Activated CD4-positive, alpha-beta T cell treated with anti-CD3 and anti-CD28 coated beads, Interleukin-2, amount 50 U/mL, for 16 hours (primary cell): ENCODE measurements at regions not wholly inside any gene's neighbourhood (a gene's known extent, or its start where the extent isn't known, plus 50 kb on each side); places are given as distances from the start of the nearest gene placed in this dataset.
"Not testable (repeated sequence)": the region's sequence is repeated elsewhere in the genome, so short reads cannot be mapped to it uniquely, and the experiment has no call there.

ENCODE experiments used
- DNase-seq: peaks from one replicate; pipeline ENCODE4 v3.0.0-alpha.2; 2020

DNA sequence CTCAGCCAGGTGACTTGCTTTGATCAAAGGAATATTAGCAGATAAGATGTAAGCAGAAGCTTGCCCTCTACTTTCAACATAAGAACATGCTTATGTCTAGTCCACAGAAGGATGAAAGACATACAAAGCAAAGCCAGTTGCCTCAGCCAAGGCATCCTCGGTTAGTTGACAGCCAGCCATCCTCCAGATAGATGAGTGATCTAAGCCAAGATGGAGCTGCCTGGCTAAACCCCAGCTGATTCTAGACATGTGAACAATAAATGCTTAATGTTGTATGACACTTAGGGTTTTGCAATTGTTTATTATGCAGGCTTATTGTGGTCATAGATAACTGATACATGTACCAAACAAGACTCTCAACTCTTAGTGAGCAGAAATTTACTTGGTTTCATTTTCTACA is 157.6 kb upstream of the TMTC2 start:
- no peak for DNase-seq

DNA sequence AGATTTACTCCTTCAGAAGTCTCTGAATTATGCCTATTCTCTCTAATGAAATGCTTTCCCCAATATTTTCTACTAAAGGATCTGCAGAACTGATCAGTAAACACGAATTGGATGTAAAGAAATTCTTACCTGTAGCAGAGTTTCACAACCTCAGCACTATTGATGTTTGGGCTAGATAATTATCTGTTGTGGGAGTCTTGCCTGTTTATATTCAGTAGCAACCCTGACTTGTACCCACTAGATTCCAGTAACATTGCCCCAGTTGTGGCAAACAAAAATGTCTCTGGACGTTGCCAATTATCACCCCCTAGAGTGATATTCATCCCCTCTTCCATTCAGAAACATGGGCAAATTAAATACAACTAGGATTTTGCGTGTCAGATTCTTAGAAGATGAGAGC is 156.8 kb upstream of the TMTC2 start:
- DNase-seq, result no peak

DNA sequence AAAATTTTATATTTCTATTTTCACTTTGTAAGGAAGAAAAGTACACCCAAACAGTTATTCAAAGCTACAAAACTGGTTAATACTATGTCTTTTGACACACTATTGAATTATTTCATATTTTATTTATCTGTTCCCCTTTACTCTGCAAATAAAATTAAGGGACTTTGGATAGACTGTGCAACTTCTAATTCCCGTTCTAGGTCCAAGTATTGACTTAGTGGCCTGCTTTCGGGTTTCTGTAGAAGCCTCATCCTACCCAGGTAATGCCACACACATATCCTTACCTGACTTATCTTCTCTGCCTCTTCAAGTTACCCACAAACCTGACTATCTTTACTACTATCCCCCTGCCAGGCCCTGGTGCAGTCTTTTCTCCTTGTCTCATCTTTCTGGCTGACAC is 156.3 kb upstream of the TMTC2 start:
- DNase-seq, result no peak

DNA sequence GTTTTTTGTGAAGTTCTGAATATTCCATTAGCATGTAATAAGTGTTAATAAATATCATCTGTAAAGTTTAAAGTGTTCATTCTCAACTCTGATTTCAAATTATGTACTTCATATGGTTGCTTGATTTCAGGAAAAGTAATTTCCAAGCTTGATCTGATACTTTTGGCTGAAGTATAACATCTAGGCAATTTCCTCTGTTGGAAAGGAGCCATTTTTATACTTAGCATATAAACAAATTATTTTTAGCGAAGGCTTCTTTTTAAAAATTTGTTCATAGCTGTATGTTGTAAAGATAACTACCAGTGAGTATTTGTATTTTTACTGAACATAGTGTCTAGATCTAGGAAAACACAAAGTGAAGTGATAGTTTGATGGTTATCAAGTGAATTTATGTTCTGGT is 153.4 kb upstream of the TMTC2 start:
- no peak for DNase-seq

DNA sequence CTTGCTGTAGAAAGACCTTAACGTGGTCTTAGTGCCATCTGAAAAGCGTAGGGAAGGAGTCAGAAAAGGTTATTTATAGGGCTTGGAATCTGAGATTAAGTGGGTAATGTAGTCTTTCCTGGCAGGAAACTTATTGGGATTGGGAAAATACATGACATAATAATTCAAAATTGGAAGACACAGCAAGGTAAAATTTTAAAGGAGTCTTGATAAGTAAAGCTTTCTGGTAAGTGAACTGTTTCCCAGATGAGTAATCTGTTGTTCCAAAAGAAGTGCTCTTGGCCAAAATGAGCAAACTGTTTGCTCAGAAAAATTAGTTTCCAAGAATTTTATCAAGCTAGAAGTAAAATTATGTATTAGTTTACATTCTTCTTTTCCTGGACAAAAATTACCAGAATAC is 149.3 kb upstream of the TMTC2 start:
- no peak for DNase-seq

DNA sequence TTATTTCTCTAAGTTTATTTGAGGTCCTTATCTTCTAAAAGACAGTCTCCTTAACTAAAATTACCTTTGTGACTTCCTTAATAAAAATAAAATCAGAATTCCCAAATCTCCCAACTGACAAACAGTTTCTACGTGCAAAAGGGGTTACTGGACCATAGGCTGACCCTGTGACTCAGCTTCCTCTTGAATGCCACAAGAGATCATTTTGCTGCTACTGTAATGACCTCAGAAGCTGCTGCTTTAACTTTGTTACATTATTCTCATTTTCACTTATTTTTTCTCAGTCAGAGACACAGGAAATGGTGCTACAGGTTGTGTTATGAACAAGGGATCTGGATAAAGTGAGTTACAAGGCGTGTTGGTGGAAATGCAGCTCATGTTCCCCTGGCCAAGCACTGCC is 132.2 kb upstream of the TMTC2 start:
- peak; percentile 19 for DNase-seq

DNA sequence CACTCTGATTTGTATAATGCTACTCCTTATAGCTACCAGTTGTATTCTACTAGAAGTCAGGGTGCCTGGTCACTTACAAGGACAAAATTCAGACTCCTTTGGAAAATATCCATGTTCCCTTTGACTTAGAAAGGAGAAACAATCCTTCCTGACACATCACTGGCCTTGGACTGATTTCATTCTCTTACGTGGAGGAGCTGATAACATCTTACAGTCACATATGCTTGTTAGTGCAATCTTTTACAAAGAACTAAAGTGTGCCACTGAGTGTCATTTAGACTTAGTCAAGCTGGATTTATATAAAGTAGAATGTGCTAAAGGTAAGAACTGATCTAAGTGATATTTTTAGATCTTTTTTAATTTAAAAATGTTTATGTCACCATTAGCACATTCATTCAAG is 131.0 kb upstream of the TMTC2 start:
- no peak for DNase-seq

DNA sequence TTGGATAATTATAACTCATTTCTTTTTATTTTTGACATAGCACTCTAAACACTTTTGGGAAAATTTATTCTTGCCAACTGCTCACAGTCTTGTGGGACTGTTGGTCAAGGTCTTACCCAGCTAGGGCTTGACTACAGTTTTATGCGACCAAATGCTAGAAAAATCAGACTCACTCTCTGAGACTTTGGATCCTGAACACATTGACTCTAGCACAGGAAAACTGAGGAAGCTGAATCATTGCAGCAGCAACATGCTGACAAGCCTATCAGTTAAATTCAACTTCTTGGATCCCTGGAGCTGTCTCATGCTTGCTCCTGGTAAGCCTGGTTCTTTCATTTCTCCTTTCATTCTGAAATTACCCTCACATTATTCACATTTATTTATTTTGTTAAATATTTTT is 120.7 kb upstream of the TMTC2 start:
- no peak for DNase-seq

DNA sequence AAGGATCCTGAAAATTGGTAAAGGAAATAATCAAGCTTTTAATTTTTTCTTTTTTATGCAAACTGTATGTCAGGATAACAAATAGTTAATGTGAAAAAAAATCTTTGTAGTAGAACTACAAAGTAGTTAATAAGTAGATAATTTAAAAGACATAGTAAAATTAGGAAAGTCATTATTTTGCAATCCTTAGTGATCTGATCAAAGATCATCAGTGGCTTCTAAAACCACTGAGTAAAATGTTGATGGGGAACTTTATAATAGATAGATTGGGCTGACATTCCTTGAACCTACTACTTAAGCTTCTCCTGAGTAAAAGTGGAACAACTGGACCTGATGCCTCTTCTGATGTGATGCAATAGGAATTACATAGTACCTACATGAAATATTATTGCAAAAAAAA is 119.0 kb upstream of the TMTC2 start:
- DNase-seq, result no peak

DNA sequence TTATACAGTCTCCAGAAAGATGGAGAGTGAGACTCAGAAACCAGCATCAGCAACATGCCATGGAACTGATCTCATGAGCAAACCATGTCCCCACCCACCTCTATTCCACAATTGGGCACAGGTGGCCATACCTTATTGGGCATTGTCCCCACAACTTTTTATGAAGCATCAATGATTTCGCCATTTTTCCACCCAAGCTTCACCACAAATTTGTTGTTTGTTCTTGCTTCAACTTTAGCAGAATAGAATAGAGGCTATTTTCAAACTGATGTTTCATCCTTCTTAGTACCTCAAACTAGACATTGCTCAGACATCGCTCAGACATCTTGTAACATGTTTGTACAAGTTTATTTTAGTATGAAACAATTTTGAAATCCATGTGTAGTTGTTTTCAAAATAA is 112.5 kb upstream of the TMTC2 start:
- no peak for DNase-seq

DNA sequence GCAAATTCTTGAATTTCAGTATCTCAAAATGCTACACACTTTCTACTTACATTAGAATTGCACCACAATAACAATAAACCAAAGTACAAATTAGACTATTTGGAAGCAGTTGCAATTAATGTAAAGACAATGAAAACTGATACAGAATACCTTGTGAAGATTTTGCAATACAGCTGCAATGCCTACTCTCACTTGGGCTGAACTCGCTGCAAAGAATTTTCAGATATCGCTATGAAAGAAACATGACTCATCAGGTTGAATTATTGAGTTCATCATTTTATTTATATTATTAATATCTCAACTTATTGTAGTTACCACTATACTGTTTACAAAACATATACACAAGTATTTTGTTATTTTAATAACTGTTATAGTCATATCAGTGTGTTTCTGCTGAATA is 108.0 kb upstream of the TMTC2 start:
- no peak for DNase-seq

DNA sequence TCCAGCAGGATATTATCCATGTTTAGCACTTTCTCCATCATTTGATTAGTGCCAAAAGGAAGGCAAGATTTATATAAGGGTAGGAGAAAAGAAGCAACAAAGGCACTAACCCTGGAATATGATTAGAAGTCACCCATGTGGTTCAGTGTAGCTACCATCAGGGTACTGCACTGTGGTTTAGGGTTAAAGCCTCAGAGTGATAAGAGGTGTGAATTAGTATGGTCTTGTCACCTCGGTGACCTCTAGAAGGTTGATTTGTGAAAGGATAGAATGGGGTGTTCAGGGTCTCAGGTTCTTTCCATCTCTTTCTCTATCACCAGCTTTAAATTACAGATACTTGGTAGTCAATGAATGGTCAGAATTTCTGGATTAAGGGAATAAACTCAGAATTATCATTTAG is 103.0 kb upstream of the TMTC2 start:
- DNase-seq, result no peak

DNA sequence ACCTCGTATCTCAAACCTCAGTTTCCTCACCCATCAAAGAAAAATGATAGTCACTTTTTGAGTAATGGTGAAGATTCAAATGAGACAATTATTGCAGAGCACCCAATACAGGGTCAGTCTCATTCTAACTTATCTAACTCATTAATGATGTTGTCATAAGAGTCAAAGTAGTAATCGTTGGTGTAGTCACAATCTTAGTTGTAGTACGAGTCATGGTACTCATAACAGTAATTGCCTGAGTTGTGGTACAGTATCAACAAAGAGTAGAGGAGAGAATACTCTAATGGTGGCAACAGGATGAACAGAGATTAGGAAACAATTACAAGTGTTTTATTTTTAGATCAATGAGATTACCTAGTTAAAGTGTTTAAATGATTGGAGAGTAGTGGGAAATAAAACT is 93.6 kb upstream of the TMTC2 start:
- peak; percentile 2 for DNase-seq

DNA sequence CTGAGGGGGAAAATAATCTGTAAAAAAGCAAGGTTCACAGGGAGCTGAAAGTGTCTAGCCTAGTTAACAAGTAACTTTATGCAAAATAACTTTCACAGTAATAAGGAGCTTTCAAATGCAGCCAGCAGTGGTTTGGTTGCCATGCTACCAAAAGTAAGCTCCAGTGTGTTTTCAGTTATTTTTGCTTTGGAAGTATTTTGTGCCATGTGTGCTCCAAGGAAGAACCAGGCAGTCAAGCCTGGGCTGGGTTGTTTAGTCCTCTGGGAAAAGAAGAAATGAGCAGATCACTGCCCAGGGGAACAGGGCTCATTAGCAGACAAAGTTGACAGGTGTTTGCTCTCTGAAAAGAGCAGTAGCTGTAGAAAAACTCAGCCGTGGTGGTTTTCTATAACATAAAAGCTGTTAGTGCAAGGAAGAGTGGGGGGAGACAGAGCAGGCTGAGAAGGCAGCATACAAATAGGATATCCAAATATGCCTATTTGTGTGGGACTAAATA is 92.8 kb upstream of the TMTC2 start:
- DNase-seq, result no peak

DNA sequence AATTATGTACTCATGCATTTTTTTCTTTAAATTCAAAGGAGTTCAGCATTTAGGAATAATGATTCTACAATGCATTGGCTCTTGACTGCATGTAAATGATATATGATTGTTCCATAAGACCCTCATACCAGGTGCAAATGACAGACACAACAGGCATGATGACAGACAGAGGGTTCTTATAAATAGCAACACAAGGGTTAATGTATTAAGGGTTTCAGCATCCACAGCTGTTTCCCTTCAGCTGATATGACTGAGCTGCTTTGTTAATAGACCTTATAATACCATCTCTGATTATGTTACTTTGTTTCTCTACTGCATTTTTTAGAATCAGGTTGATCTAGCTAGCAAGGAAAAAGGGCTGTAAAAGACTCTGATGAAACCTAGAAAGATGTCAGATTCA is 90.8 kb upstream of the TMTC2 start:
- no peak for DNase-seq

DNA sequence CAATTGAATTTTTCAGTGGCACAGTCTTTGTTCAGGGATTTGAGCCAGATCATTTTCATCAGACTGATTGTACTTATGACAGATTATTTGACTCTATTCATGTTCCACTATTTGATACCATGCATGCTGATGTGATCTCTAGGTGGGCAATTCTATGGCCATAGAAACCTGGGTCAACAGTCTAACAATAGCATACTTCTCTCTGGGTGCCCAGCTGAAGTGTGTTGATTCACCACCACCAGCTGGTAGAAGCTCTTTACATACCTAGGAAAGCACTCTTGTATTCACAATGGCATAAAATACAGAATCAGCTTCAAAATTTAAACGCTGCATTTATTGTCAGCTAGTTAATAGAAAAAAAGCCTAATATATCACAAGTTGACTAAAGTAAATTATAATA is 90.2 kb upstream of the TMTC2 start:
- no peak for DNase-seq

DNA sequence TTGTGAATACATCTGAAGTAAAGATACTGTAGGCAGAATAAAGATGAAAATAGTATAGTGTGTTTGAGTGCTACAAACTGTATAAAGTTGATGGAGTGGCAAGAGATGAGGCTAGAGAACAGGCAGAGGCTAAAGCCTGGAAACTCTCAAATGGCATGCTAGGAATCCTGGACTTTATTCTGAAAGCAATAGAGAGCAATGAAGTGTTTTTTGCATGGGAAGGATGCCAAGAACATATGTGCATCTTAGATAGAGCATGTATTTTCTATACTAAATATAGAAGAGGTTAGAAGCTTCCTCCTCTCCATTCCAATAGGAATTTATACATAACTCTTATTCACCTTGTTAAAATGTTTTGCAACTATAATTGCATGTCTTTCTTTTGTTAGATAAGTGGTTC is 86.3 kb upstream of the TMTC2 start:
- DNase-seq, result no peak

DNA sequence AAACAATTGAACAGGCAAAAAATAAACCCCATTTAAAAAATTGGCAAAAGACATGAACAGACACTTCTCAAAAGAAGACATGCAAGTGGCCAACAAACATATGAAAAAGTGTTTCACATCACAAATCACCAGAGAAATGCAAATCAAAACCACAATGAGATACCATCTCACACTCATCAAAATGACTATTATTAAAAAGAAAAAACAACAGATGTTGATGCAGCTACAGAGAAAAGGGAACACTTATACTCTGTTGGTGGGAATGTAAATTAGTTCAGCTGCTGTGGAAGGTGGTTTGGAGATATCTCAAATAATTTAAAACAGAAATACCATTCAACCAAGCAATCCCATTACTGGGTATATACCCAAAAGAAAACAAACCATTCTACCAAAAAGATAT is 83.1 kb upstream of the TMTC2 start:
- DNase-seq, result not testable (repeated sequence)

DNA sequence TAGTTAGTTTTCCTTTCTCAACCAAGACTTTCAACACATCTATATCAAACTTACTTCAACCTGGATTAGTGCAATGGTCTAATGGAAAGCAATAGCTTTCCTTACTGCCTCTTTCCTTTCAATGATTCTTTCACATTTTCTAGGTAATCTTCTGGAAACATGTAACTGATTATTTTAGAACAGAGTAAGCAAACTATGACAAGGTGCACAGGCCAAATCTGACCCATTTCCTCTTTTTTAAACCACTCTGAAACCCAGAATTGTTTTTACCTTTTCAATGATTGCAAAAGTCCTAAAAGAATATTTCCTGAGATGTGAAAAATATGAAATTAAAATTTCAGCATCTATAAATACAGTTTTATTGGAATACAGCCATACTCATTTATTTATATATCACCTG is 81.6 kb upstream of the TMTC2 start:
- DNase-seq, result no peak

DNA sequence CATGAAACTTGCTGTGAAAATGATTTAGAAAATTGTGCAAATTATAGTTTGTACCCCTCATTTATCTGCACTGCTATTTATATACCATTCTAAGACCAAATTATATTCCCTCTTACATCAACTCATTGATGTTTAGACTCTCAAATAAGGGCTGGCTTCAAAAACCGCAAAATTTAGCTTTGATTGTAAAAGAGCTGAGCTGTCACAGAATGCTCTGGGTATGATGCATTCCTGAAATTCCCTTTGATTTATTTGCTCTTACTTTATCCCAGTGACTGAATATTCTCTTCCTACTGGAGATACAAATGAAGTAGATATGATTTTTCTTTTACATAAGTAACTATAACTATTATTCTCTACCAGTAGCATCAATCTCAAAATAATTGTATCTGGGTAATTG is 78.0 kb upstream of the TMTC2 start:
- DNase-seq, result no peak

DNA sequence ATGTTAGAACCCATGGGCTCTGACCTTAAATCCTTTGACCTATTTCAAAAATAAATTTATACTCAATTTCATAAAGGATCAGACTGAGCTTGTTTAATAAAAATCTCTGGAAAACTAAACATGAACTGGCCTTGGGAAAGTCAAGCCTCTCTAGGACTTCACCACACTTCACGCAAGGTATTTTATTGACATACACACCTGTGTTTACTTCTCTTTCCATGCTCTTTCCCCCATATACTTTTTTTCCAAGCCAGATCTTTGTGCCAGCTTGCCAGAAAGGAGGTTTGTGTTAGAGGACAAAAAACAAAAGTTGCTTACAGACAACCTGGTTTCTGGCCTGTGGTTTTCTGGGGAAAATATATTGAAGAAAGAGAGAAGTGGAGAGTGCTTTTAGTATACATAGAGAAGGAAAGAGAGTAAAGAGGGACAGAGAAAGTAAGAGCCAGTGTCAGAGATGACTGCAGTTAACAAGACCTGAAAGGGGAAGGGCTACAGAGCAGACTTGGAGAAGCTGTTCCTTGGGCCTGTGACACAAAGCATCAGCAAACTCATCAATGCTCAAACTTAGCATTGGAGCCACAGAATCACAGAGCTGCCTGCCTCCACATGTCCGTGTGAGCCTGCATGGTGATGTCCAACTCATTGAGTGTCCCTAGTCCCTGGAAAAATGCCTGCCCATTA is 77.3 kb upstream of the TMTC2 start:
- DNase-seq, result no peak

DNA sequence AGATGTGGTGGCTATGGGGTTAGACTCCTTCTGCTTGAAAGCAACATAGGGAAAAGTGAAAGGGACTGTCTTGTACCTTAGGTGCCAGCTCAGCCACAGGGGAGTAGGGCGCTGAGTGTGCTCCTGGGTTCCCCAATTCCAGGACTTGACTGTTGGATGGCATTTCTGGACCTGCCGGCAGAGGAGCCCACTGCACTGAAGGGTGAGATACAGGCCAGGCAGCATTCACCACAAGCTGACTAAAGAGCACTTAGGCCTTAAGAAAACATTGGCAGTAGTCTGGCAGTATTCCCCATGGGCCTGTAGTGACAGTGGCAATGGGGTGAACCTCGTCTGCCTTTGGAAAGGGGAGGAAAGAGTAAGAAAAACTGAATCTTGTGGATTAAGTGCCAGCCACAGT is 67.1 kb upstream of the TMTC2 start:
- DNase-seq, result no peak

DNA sequence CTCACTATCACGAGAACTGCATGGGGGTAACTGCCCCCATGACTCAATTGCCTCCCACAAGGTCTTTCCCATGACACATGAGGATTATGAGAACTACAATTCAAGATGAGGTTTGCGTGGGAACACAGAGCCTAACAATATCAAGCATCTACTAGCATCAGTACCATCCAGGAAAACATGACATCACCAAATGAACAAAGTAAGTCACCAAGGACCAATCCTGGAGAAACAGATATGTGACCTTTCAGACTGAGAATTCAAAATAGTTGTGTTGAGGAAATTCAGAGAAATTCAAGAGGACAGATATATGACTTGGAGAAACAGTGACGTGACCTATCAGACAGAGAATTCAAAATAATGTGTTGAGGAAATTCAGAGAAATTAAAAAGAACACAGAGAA is 65.8 kb upstream of the TMTC2 start:
- DNase-seq, result no peak

DNA sequence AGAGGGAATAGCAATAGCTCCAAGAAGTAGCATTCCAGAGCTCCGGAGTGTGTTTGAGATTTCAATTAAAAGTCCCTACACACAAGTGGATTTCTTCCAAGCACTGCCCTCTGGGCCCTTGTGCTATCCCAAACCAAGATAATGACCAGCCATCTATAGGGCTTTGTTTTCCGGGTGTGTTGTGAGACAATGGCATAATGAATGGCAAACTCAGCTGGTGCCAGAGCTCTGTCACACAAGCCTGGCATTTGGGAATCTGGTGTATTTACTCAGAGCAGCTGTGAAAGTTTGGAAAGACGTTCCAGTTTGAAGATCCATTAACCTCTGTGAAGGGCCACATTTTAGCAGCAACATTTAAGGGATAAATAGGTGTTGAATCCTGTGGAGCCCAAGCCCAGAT is 61.2 kb upstream of the TMTC2 start:
- no peak for DNase-seq

DNA sequence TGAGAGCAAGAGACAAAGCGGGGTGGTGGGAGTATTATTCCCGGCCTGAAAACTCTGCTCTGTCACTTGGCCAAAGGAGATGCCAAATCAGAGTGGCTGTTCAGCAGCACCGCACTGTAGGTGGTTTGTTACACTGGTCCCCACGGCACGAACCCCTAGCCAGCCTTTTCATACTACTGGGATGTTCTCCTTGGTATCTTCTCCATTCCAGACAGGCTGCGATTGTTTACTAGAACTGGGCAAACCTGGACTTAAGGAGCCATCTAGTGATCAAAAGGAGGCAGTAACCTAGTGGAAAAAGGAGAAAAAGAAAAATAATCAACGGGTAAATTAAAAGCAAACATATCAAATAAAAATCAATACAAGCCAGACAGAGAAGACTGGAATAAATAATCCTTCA is 58.9 kb upstream of the TMTC2 start:
- no peak for DNase-seq
